Activated naive CD8-positive, alpha-beta T cell treated with anti-CD3 and anti-CD28 coated beads for 36 hours (primary cell): ENCODE measurements at regions not wholly inside any gene's neighbourhood (a gene's known extent, or its start where the extent isn't known, plus 50 kb on each side); places are given as distances from the start of the nearest gene placed in this dataset.

Experiments used
- DNase-seq: peaks from one replicate; pipeline ENCODE4 v3.0.0; 2021
- H3K27ac Mint-ChIP-seq: one replicate; pipeline ENCODE4 v1.8.0; 2022; ENCODE audit warnings: mild to moderate bottlenecking, moderate library complexity, mixed read lengths
- H3K27me3 Mint-ChIP-seq: one replicate; pipeline ENCODE4 v1.8.0; 2022; ENCODE audit warnings: mild to moderate bottlenecking, mixed read lengths
- H3K36me3 Mint-ChIP-seq: one replicate; pipeline ENCODE4 v1.8.0; 2021; ENCODE audit warnings: mild to moderate bottlenecking, mixed read lengths
- H3K4me1 Mint-ChIP-seq: one replicate; pipeline ENCODE4 v1.8.0; 2021; ENCODE audit warnings: mixed read lengths
- H3K4me3 Mint-ChIP-seq: one replicate; pipeline ENCODE4 v1.8.0; 2022; ENCODE audit warnings: mild to moderate bottlenecking, moderate library complexity, mixed read lengths
- H3K9me3 Mint-ChIP-seq: one replicate; pipeline ENCODE4 v1.8.0; 2022; ENCODE audit warnings: mixed read lengths

GRCh38 chr10:62653254-62653653 lies 151.3 kb upstream of the ADO start:
- H3K9me3 Mint-ChIP-seq = peaks cover 3% of the 10 kb centered on the region
- peaks cover 24% of the 10 kb centered on the region for H3K4me1 Mint-ChIP-seq

GRCh38 chr10:62654966-62655336 lies 149.6 kb upstream of the ADO start:
- Mint-ChIP-seq H3K4me3 (no peak overlapping the region), H3K9me3 (peaks cover 3% of the 10 kb centered on the region), H3K27me3 (no peaks in the 10 kb centered on the region), H3K4me1 (peaks cover 19% of the 10 kb centered on the region), H3K36me3 (peaks cover 2% of the 10 kb centered on the region), H3K27ac (no peak overlapping the region)
- no peak for DNase-seq

More at GRCh38 chr10:62653254-62653653, 151.3 kb upstream of the ADO start:
- H3K27me3 Mint-ChIP-seq = no peaks in the 10 kb centered on the region
- H3K4me3 Mint-ChIP-seq = no peak overlapping the region
- no peak for DNase-seq
- H3K36me3 Mint-ChIP-seq = peaks cover 2% of the 10 kb centered on the region
- no peak overlapping the region for H3K27ac Mint-ChIP-seq

GRCh38 chr10:62655337-62655994 lies 149.1 kb upstream of the ADO start:
- Mint-ChIP-seq H3K27me3 (no peaks in the 10 kb centered on the region), H3K9me3 (peaks cover 3% of the 10 kb centered on the region), H3K4me1 (peaks cover 19% of the 10 kb centered on the region), H3K36me3 (peaks cover 2% of the 10 kb centered on the region), H3K27ac (no peak overlapping the region), H3K4me3 (no peak overlapping the region)
- DNase-seq = no peak

DNA sequence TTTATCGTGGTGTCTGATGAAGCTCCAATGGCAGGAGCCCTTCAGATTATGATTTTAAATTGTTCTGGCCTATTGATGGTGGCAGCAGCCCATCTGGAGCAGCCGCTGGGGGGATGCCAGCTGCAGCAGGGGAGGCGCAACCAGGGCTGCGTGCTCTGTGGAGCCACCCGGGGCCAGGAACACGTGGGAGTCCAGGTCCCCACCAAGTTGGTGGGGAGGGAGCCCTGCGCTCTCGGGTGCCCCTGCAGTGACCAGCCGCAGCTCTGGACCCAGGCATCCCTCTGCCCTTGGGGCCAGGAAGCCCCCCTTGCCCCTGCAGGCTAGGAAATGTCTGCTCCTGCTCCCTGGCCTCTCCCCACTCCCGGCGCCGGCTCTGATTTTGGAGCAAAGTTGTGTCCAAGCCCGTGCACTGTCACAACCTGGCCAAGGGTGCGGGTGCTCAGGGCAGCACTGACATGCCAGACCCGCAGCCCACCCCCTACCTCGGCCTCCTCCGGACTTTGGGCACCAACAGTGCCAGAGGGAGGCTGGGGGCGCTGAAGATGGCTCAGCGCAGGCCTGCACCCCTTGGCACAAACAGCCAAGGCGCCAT lies 147.2 kb upstream of the ADO start:
- Mint-ChIP-seq H3K9me3 (peaks cover 3% of the 10 kb centered on the region), H3K27ac (no peak overlapping the region), H3K4me1 (peaks cover 18% of the 10 kb centered on the region)

DNA sequence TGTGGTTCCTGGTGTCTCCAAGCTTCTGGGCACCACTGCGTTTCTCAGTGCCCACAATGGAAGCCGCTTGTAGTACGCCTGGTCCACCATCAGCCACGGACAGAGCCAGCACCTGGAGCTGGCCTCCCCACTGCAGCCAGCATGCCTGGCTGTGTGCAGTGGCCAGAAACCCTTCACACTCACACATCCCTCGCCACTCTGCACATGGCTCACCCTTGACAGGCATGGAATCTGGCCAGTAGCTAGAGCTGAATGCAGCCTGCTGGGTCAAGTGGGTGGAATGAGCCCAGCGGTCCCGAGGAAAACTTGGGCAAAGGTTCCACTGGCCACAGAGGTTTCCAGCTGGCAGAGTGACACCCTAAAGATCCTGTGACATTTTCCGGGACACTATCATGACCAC lies 146.0 kb upstream of the ADO start:
- peaks cover 10% of the 10 kb centered on the region for H3K4me1 Mint-ChIP-seq
- no peaks in the 10 kb centered on the region for H3K27me3 Mint-ChIP-seq
- H3K9me3 Mint-ChIP-seq = peaks cover 2% of the 10 kb centered on the region
- no peak overlapping the region for H3K27ac Mint-ChIP-seq
- no peak overlapping the region for H3K4me3 Mint-ChIP-seq
- no peak for DNase-seq
- H3K36me3 Mint-ChIP-seq = no peaks in the 10 kb centered on the region

More for the DNA sequence above, 147.2 kb upstream of the ADO start:
- DNase-seq = no peak
- Mint-ChIP-seq H3K36me3 (peaks cover 2% of the 10 kb centered on the region), H3K27me3 (no peaks in the 10 kb centered on the region), H3K4me3 (no peak overlapping the region)

- H3K4me3 Mint-ChIP-seq = no peak overlapping the region
- H3K9me3 Mint-ChIP-seq = no peaks in the 10 kb centered on the region
- no peaks in the 10 kb centered on the region for H3K27me3 Mint-ChIP-seq
- no peaks in the 10 kb centered on the region for H3K36me3 Mint-ChIP-seq
- no peaks in the 10 kb centered on the region for H3K4me1 Mint-ChIP-seq
- DNase-seq = no peak
- H3K27ac Mint-ChIP-seq = no peak overlapping the region
These were observed 143.4 kb upstream of the ADO start for GRCh38 chr10:62661143-62661542.

DNA sequence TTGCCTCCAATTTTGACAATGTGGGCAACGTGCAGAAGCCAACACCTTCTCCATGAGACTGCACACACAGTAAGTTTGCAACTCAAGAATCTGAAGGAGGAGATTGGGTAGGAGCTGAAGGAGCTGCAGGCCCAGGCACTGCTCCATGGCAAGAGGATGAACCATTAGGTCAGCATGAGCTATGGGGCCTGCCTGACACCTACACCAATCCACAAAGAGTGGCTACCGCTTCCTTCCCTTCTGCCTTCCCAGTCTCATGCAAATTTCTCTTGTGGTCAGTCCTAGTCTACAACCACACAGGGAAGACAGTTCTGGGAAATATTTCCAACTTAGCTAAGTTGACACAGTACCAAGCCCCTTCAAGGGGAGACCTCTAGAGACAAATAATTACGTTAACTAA lies 142.0 kb upstream of the ADO start:
- no peak for DNase-seq
- H3K4me3 Mint-ChIP-seq = no peak overlapping the region
- no peaks in the 10 kb centered on the region for H3K9me3 Mint-ChIP-seq
- H3K4me1 Mint-ChIP-seq = no peaks in the 10 kb centered on the region
- H3K27ac Mint-ChIP-seq = no peak overlapping the region
- H3K36me3 Mint-ChIP-seq = no peaks in the 10 kb centered on the region
- no peaks in the 10 kb centered on the region for H3K27me3 Mint-ChIP-seq

DNA sequence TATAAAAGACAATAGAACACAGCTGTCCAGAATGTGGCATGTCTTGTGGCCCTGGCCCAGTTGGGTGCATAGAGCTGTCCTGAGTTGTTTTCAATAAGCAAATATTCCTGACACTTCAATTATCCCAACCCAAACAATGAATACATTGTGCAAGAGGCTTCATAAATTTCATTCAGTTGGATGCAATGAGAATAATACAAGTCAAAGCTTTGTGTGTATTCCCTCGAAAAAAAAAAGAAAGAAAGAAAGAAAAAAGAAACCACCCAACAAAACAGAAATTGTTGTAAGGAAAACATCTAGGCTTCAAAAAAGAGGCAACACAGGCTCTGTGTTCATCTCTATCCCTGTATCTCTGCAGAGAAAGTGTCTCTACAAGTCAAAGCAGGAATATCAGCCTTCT lies 138.7 kb upstream of the ADO start:
- H3K4me1 Mint-ChIP-seq = peaks cover 4% of the 10 kb centered on the region
- no peak overlapping the region for H3K4me3 Mint-ChIP-seq
- no peak overlapping the region for H3K27ac Mint-ChIP-seq
- no peaks in the 10 kb centered on the region for H3K9me3 Mint-ChIP-seq
- H3K27me3 Mint-ChIP-seq = no peaks in the 10 kb centered on the region
- no peaks in the 10 kb centered on the region for H3K36me3 Mint-ChIP-seq
- no peak for DNase-seq

- Mint-ChIP-seq H3K27me3 (no peaks in the 10 kb centered on the region), H3K27ac (no peak overlapping the region)
These were observed 138.2 kb upstream of the ADO start for GRCh38 chr10:62666275-62666674.

GRCh38 chr10:62669341-62669740 lies 135.2 kb upstream of the ADO start:
- DNase-seq = no peak
- Mint-ChIP-seq H3K27ac (no peak overlapping the region), H3K9me3 (no peaks in the 10 kb centered on the region), H3K27me3 (no peaks in the 10 kb centered on the region), H3K4me1 (peaks cover 12% of the 10 kb centered on the region), H3K36me3 (no peaks in the 10 kb centered on the region), H3K4me3 (no peak overlapping the region)

More at GRCh38 chr10:62666275-62666674, 138.2 kb upstream of the ADO start:
- no peak for DNase-seq
- Mint-ChIP-seq H3K4me1 (peaks cover 9% of the 10 kb centered on the region), H3K36me3 (no peaks in the 10 kb centered on the region), H3K9me3 (no peaks in the 10 kb centered on the region), H3K4me3 (no peak overlapping the region)

DNA sequence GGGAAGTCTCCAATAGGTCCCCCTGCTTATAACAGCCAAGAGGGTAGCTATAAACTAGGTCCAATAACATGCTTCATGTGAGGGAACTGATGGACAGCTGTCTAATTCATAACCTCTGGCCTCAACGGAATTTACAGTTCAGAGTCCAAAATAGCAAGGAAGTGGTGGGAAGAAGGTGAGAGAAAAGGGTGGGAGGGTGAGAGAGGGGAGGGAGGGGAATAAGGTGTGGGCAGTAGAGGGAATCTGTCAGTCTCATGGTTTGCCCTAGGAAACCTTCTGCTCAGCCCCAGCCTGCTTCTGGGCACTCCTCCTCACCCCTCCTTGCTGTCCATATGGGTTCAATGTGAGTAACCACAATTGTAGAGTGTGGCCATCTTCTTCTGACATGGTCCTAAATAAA lies 133.4 kb upstream of the ADO start:
- DNase-seq = no peak

GRCh38 chr10:62681211-62681940 lies 123.1 kb upstream of the ADO start:
- Mint-ChIP-seq H3K4me1 (peaks cover 34% of the 10 kb centered on the region), H3K4me3 (no peak overlapping the region), H3K9me3 (peaks cover 16% of the 10 kb centered on the region), H3K27me3 (no peaks in the 10 kb centered on the region), H3K27ac (peak overlapping the region; percentile 89), H3K36me3 (peaks cover 24% of the 10 kb centered on the region)
- DNase-seq = peak; percentile 90

More for the DNA sequence above, 133.4 kb upstream of the ADO start:
- Mint-ChIP-seq H3K27me3 (no peaks in the 10 kb centered on the region), H3K4me3 (no peak overlapping the region), H3K36me3 (no peaks in the 10 kb centered on the region), H3K9me3 (peaks cover 1% of the 10 kb centered on the region), H3K4me1 (peaks cover 12% of the 10 kb centered on the region), H3K27ac (no peak overlapping the region)

DNA sequence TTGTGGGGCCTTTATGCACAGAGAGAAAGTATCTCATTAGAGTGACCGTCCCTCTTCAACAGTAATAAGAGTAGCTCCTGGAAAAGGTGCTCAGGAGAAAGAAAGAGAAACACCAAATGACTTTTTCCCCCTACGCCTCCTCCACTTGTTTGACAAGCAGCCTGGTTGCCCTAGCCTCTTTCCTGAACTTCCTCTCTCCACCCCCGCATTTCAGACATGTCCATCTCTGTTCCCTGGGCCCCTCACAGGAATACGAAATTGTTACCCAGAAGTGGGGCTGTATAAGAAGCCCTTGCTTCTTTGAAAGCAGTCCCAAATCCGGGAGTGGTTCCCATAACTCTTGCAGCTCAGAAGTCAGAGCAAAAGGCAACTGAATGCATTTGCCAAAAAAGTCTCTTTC lies 119.6 kb upstream of the ADO start:
- no peak overlapping the region for H3K27ac Mint-ChIP-seq
- DNase-seq = no peak
- peaks cover 48% of the 10 kb centered on the region for H3K4me1 Mint-ChIP-seq
- H3K36me3 Mint-ChIP-seq = peaks cover 28% of the 10 kb centered on the region
- peaks cover 28% of the 10 kb centered on the region for H3K9me3 Mint-ChIP-seq
- no peak overlapping the region for H3K4me3 Mint-ChIP-seq
- H3K27me3 Mint-ChIP-seq = no peaks in the 10 kb centered on the region

- peaks cover 25% of the 10 kb centered on the region for H3K9me3 Mint-ChIP-seq
- peaks cover 49% of the 10 kb centered on the region for H3K4me1 Mint-ChIP-seq
- H3K4me3 Mint-ChIP-seq = no peak overlapping the region
- H3K27me3 Mint-ChIP-seq = no peaks in the 10 kb centered on the region
- H3K36me3 Mint-ChIP-seq = peaks cover 27% of the 10 kb centered on the region
- no peak overlapping the region for H3K27ac Mint-ChIP-seq
- DNase-seq = no peak
These were observed 117.2 kb upstream of the ADO start for GRCh38 chr10:62687230-62687748.

DNA sequence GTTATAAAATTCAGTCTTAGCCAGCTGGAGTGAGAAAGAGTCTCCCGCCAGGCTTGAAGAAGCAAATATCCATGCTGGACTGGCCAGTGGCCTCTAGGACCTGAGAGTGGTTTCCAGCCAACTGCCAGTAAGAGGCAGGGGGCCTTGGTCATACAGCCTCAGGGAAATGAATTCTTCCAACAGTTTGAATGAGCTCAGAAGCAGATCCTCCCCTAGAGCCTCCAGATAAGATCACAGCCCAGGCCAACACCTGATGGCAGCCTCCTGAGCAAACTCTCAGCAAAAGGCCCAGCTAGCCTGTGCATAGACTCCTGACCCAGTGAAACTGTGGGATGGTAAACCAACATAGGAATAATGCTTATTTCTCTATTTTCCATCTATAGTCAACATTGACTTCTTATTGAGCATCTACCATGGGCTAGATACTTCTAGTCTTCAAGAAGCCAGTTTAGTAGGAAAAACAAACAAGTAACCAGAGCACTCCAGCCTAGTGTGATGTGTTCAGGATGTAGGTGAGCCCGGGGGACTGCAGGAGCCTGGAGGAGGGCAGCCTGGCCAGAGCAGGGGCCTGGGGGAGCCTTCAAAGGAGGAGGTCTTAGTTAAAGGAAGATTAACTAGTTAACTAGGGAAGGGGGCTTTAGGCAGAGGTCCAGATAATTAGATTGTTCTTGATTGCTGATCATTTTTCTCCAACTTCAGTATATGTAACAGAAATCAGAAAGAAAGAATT lies 115.4 kb upstream of the ADO start:
- Mint-ChIP-seq H3K27ac (peak overlapping the region; percentile 85), H3K9me3 (peaks cover 21% of the 10 kb centered on the region), H3K36me3 (peaks cover 22% of the 10 kb centered on the region), H3K27me3 (no peaks in the 10 kb centered on the region), H3K4me3 (peak overlapping the region; percentile 12), H3K4me1 (peaks cover 47% of the 10 kb centered on the region)
- DNase-seq = no peak
